Activated CD4-positive, alpha-beta T cell treated with anti-CD3 and anti-CD28 coated beads, Interleukin-2, Interleukin-6, amounts not matched to agents 100 ng/mL and 50 ng/mL, durations not matched to agents 16 hours and 8 hours (primary cell): ENCODE measurements at regions not wholly inside any gene's neighbourhood (a gene's known extent, or its start where the extent isn't known, plus 50 kb on each side); places are given as distances from the start of the nearest gene placed in this dataset.

Source experiments
- DNase-seq: peaks from one replicate; pipeline ENCODE4 v3.0.0-alpha.2; 2020

- DNase-seq, result no peak
Measured at GRCh38 chr5:91438871-91439270, 55.8 kb upstream of the ARRDC3 start.

DNA sequence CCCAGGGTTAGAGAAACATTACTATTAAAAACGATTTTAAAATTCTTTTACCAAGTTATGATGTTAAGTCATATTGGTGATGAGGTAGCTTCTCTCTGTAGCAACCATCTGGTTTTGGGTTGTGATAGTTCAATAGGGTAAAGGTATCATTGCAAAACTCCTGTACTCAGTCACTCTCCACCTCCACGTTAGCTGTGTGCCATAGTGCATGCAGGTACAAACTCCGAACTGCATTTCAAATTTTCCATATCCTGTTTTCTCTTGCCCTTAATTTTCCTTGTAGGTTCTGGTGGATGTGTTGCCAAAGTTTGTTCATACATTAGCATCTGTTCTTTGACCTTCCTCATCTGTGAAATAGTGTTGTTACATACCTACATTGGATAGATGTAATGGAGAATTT lies 53.1 kb upstream of the ARRDC3 start:
- DNase-seq, result no peak

DNA sequence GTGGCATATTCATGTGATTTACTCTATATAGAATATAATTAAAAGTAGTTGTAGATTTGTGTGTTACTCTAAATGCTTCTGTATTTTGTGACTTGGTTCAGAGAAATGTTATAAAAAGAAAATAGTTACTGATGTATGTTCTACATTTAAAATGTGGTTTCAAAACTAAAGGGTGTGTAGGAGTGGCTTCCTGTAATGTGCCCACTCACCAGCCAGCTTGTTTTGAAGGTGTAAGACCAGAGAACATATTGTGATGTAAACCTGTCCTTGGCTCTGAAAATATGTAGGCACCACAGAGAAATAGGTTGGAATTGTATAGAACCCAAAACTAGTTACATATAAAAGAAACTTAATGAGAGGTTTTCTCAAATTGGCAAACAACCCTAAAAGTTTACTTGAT lies 51.2 kb upstream of the ARRDC3 start:
- no peak for DNase-seq

DNA sequence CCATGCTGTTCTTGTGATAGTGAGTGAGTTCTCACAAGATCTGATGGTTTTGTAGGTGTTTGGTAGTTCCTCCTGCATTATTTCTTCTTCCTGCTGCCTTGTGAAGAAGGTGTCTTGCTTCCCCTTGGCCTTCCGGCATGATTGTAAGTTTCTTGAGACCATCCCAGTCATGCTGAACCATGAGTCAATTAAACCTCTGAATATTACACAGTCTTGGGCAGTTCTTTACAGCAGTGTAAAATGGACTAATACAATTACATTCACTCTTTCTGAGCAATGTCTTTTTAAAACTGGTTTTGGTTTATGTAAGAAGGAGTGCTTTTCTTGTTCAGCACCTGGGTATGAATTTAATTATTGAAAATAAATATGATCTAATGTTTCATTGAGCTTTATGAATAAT lies 50.7 kb upstream of the ARRDC3 start:
- no peak for DNase-seq
